ENCODE measurements at regions not wholly inside any gene's neighbourhood (a gene's known extent, or its start where the extent isn't known, plus 50 kb on each side); places are given as distances from the start of the nearest gene placed in this dataset.

- H3K9me2 ChIP-seq (ENCODE audit: low read depth, low read length) = no peaks in the 10 kb centered on the region
- H3K79me2 ChIP-seq (ENCODE audit: insufficient read depth, low read length) = no peaks in the 10 kb centered on the region
- H3K9me3 ChIP-seq (ENCODE audit: low read length) = no peaks in the 10 kb centered on the region
- H3K4me1 ChIP-seq (ENCODE audit: insufficient read depth, low read length, severe bottlenecking) = no peaks in the 10 kb centered on the region
- H3K4me2 ChIP-seq (ENCODE audit: low read length) = no peak overlapping the region
- no peak overlapping the region for H3K27ac ChIP-seq (ENCODE audit: low read depth, low read length, poor library complexity, severe bottlenecking)
- H3K36me3 ChIP-seq (ENCODE audit: insufficient read depth, low read length) = no peaks in the 10 kb centered on the region
- no peak overlapping the region for H2AFZ ChIP-seq (ENCODE audit: low read length)
- H3K27me3 ChIP-seq (ENCODE audit: insufficient read depth, low read length) = no peaks in the 10 kb centered on the region
- H3F3A ChIP-seq (ENCODE audit: insufficient read depth, low read length) = no peaks in the 10 kb centered on the region
- TF ChIP-seq CTCF (IDR thresholded peaks at IDR 0.05; ENCODE audit: low read length) (no peak), EZH2 (IDR thresholded peaks at IDR 0.05; ENCODE audit: borderline replicate concordance, low read length) (no peak)
- H3K9ac ChIP-seq (ENCODE audit: low read length) = no peak overlapping the region
- no peaks in the 10 kb centered on the region for H4K20me1 ChIP-seq (ENCODE audit: insufficient read depth, low read length)
- H3K4me3 ChIP-seq (ENCODE audit: low read depth, low read length, poor library complexity, severe bottlenecking) = no peak overlapping the region
Measured at GRCh38 chr9:108212184-108212583, 643.6 kb downstream of the ACTL7B start.

GRCh38 chr9:108211411-108211955 lies 644.3 kb downstream of the ACTL7B start:
- Histone ChIP-seq H3K4me1 (ENCODE audit: insufficient read depth, low read length, severe bottlenecking) (no peaks in the 10 kb centered on the region), H3K9ac (ENCODE audit: low read length) (no peak overlapping the region), H3K27me3 (ENCODE audit: insufficient read depth, low read length) (no peaks in the 10 kb centered on the region), H3K36me3 (ENCODE audit: insufficient read depth, low read length) (no peaks in the 10 kb centered on the region), H3K27ac (ENCODE audit: low read depth, low read length, poor library complexity, severe bottlenecking) (no peak overlapping the region), H3K9me2 (ENCODE audit: low read depth, low read length) (no peaks in the 10 kb centered on the region), H3K9me3 (ENCODE audit: low read length) (no peaks in the 10 kb centered on the region), H2AFZ (ENCODE audit: low read length) (no peak overlapping the region), H3K4me2 (ENCODE audit: low read length) (no peak overlapping the region), H3K4me3 (ENCODE audit: low read depth, low read length, poor library complexity, severe bottlenecking) (no peak overlapping the region), H3F3A (ENCODE audit: insufficient read depth, low read length) (no peaks in the 10 kb centered on the region), H3K79me2 (ENCODE audit: insufficient read depth, low read length) (no peaks in the 10 kb centered on the region), H4K20me1 (ENCODE audit: insufficient read depth, low read length) (no peaks in the 10 kb centered on the region)
- TF ChIP-seq EZH2 (IDR thresholded peaks at IDR 0.05; ENCODE audit: borderline replicate concordance, low read length) (no peak), CTCF (IDR thresholded peaks at IDR 0.05; ENCODE audit: low read length) (no peak)

- Histone ChIP-seq H3K4me3 (ENCODE audit: low read depth, low read length, poor library complexity, severe bottlenecking) (no peak overlapping the region), H3K36me3 (ENCODE audit: insufficient read depth, low read length) (no peaks in the 10 kb centered on the region), H3K27ac (ENCODE audit: low read depth, low read length, poor library complexity, severe bottlenecking) (no peak overlapping the region), H3K4me2 (ENCODE audit: low read length) (no peak overlapping the region), H3K4me1 (ENCODE audit: insufficient read depth, low read length, severe bottlenecking) (no peaks in the 10 kb centered on the region), H3K9me3 (ENCODE audit: low read length) (no peaks in the 10 kb centered on the region), H3K9me2 (ENCODE audit: low read depth, low read length) (no peaks in the 10 kb centered on the region), H3K79me2 (ENCODE audit: insufficient read depth, low read length) (no peaks in the 10 kb centered on the region), H3K27me3 (ENCODE audit: insufficient read depth, low read length) (no peaks in the 10 kb centered on the region), H2AFZ (ENCODE audit: low read length) (no peak overlapping the region), H3F3A (ENCODE audit: insufficient read depth, low read length) (no peaks in the 10 kb centered on the region), H3K9ac (ENCODE audit: low read length) (no peak overlapping the region), H4K20me1 (ENCODE audit: insufficient read depth, low read length) (no peaks in the 10 kb centered on the region)
- TF ChIP-seq CTCF (IDR thresholded peaks at IDR 0.05; ENCODE audit: low read length) (no peak), EZH2 (IDR thresholded peaks at IDR 0.05; ENCODE audit: borderline replicate concordance, low read length) (no peak)
Measured at GRCh38 chr9:108209132-108209685, 646.6 kb downstream of the ACTL7B start.

All from OCI-LY1 (cell line).